ENCODE measurements at regions not wholly inside any gene's neighbourhood (a gene's known extent, or its start where the extent isn't known, plus 50 kb on each side); places are given as distances from the start of the nearest gene placed in this dataset.

- no peak for TF ChIP-seq POLR2A (IDR thresholded peaks at IDR 0.05)
- TF ChIP-seq, protein P1, sequence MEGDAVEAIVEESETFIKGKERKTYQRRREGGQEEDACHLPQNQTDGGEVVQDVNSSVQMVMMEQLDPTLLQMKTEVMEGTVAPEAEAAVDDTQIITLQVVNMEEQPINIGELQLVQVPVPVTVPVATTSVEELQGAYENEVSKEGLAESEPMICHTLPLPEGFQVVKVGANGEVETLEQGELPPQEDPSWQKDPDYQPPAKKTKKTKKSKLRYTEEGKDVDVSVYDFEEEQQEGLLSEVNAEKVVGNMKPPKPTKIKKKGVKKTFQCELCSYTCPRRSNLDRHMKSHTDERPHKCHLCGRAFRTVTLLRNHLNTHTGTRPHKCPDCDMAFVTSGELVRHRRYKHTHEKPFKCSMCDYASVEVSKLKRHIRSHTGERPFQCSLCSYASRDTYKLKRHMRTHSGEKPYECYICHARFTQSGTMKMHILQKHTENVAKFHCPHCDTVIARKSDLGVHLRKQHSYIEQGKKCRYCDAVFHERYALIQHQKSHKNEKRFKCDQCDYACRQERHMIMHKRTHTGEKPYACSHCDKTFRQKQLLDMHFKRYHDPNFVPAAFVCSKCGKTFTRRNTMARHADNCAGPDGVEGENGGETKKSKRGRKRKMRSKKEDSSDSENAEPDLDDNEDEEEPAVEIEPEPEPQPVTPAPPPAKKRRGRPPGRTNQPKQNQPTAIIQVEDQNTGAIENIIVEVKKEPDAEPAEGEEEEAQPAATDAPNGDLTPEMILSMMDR (IDR thresholded peaks at IDR 0.05) = no peak
Observed at GRCh38 chr10:34905200-34905927, 90.3 kb upstream of the PARD3 start.

All from thyroid gland (tissue), 4 donors.